ENCODE measurements at regions not wholly inside any gene's neighbourhood (a gene's known extent, or its start where the extent isn't known, plus 50 kb on each side); places are given as distances from the start of the nearest gene placed in this dataset.

GRCh38 chr17:72244956-72245355 lies 124.1 kb downstream of the SOX9 start:
- intact Hi-C loops (cut with DNase I, micrococcal nuclease): no loop called here
- no peak for DNase-seq
- no peak for ATAC-seq

GRCh38 chr17:72249441-72249840 lies 128.6 kb downstream of the SOX9 start:
- DNase-seq (peak; percentile 85), ATAC-seq (peak; percentile 97)
- intact Hi-C loops (cut with DNase I, micrococcal nuclease): no loop called here

- intact Hi-C loops (cut with DNase I, micrococcal nuclease): no loop called here
- DNase-seq: no peak
- ATAC-seq: no peak
Observed at GRCh38 chr17:72250206-72250605, 129.4 kb downstream of the SOX9 start.

GRCh38 chr17:72253597-72253996 lies 132.8 kb downstream of the SOX9 start:
- DNase-seq (no peak), ATAC-seq (no peak)
- intact Hi-C loops (cut with DNase I, micrococcal nuclease): no loop called here

GRCh38 chr17:72254808-72255449 lies 134.1 kb downstream of the SOX9 start:
- DNase-seq (no peak), ATAC-seq (peak; percentile 67)
- intact Hi-C loops (cut with DNase I, micrococcal nuclease): no loop called here

GRCh38 chr17:72255481-72255880 lies 134.7 kb downstream of the SOX9 start:
- ATAC-seq (peak; percentile 77), DNase-seq (peak in 1 of 2 donors; percentile 43)
- intact Hi-C loops (cut with DNase I, micrococcal nuclease): no loop called here

- intact Hi-C loops (cut with DNase I, micrococcal nuclease): no loop called here
- DNase-seq (no peak), ATAC-seq (no peak)
Observed at GRCh38 chr17:72258711-72259110, 137.9 kb downstream of the SOX9 start.

GRCh38 chr17:72259922-72260321 lies 139.1 kb downstream of the SOX9 start:
- no peak for DNase-seq
- ATAC-seq: peak; percentile 85
- intact Hi-C loops (cut with DNase I, micrococcal nuclease): no loop called here

GRCh38 chr17:72262766-72263165 lies 141.9 kb downstream of the SOX9 start:
- ATAC-seq: no peak
- intact Hi-C loops (cut with DNase I, micrococcal nuclease): no loop called here
- DNase-seq: no peak

GRCh38 chr17:72264682-72265405 lies 144.0 kb downstream of the SOX9 start:
- no peak for ATAC-seq
- intact Hi-C loops (cut with DNase I, micrococcal nuclease): no loop called here
- no peak for DNase-seq

GRCh38 chr17:72266112-72266775 lies 145.4 kb downstream of the SOX9 start:
- DNase-seq (no peak), ATAC-seq (peak; percentile 54)
- intact Hi-C loops (cut with DNase I, micrococcal nuclease): no loop called here

GRCh38 chr17:72267601-72268000 lies 146.8 kb downstream of the SOX9 start:
- intact Hi-C loops (cut with DNase I, micrococcal nuclease): no loop called here
- DNase-seq (no peak), ATAC-seq (peak; percentile 73)

GRCh38 chr17:72268431-72268830 lies 147.6 kb downstream of the SOX9 start:
- intact Hi-C loops (cut with DNase I, micrococcal nuclease): no loop called here
- no peak for ATAC-seq

GRCh38 chr17:72270273-72270924 lies 149.6 kb downstream of the SOX9 start:
- ATAC-seq: no peak
- DNase-seq: no peak
- intact Hi-C loops (cut with DNase I, micrococcal nuclease): no loop called here

More at GRCh38 chr17:72268431-72268830, 147.6 kb downstream of the SOX9 start:
- DNase-seq: no peak

GRCh38 chr17:72271603-72272002 lies 150.8 kb downstream of the SOX9 start:
- DNase-seq (no peak), ATAC-seq (no peak)
- intact Hi-C loops (cut with DNase I, micrococcal nuclease): no loop called here

- ATAC-seq (no peak), DNase-seq (no peak)
- intact Hi-C loops (cut with DNase I, micrococcal nuclease): no loop called here
Observed at GRCh38 chr17:72273289-72274056, 152.7 kb downstream of the SOX9 start.

GRCh38 chr17:72274614-72275013 lies 153.8 kb downstream of the SOX9 start:
- intact Hi-C loops (cut with DNase I, micrococcal nuclease): no loop called here
- no peak for ATAC-seq
- DNase-seq: no peak

GRCh38 chr17:72280881-72281280 lies 160.1 kb downstream of the SOX9 start:
- DNase-seq (no peak), ATAC-seq (no peak)
- intact Hi-C loops (cut with DNase I, micrococcal nuclease): no loop called here

GRCh38 chr17:72282439-72283029 lies 161.7 kb downstream of the SOX9 start:
- ATAC-seq: peak; percentile 37
- intact Hi-C loops (cut with DNase I, micrococcal nuclease): no loop called here

More at GRCh38 chr17:72282439-72283029, 161.7 kb downstream of the SOX9 start:
- no peak for DNase-seq

Measured in left colon (tissue), 2 donors.